PFSK-1 (cell line): ENCODE measurements at regions not wholly inside any gene's neighbourhood (a gene's known extent, or its start where the extent isn't known, plus 50 kb on each side); places are given as distances from the start of the nearest gene placed in this dataset.

Experiments used
- FOXP2 ChIP-seq: optimal IDR thresholded peaks from 2 replicates; pipeline ENCODE3; 2011; ENCODE audit warnings: borderline replicate concordance, control low read depth, inconsistent platforms; ENCODE audit not compliant: insufficient read depth; ENCODE audit errors: extremely low read length, extremely low read depth
- POLR2AphosphoS5 ChIP-seq: IDR thresholded peaks from 2 replicates; pipeline ENCODE4 v1.6.1; 2012; ENCODE audit warnings: low read depth, mild to moderate bottlenecking, control low read depth, low read length, moderate library complexity
- REST ChIP-seq, 2 experiments: IDR thresholded peaks; 2 replicates each; pipeline versions ENCODE4 v1.6.1 to v1.8.0; 2011 to 2012; ENCODE audit warnings: low read depth in 2 of 2, low read length in 2 of 2, control low read depth in 1 of 2, inconsistent platforms in 1 of 2, mild to moderate bottlenecking in 1 of 2, moderate library complexity in 1 of 2; ENCODE audit not compliant: insufficient read depth in 1 of 2
- SIN3A ChIP-seq: IDR thresholded peaks from 2 replicates; pipeline ENCODE4 v1.6.1; 2012; ENCODE audit warnings: mild to moderate bottlenecking, low read length, moderate library complexity, borderline replicate concordance; ENCODE audit not compliant: insufficient read depth
- TAF1 ChIP-seq: IDR thresholded peaks from 2 replicates; pipeline ENCODE4 v1.6.1; 2012; ENCODE audit warnings: low read length, control low read depth, borderline replicate concordance; ENCODE audit not compliant: insufficient read depth

- no peak for TF ChIP-seq POLR2AphosphoS5
- no peak for TF ChIP-seq TAF1
- no peak for TF ChIP-seq REST (IDR thresholded peaks at IDR 0.05; ENCODE audit: insufficient read depth in 1 of 2, low read depth in 2 of 2, low read length in 2 of 2)
- no peak for TF ChIP-seq FOXP2
- TF ChIP-seq SIN3A: no peak
These were observed 111.8 kb downstream of the SLC25A47 start for GRCh38 chr14:100434911-100435438.
